ENCODE measurements at regions not wholly inside any gene's neighbourhood (a gene's known extent, or its start where the extent isn't known, plus 50 kb on each side); places are given as distances from the start of the nearest gene placed in this dataset.
"Not testable (repeated sequence)": the region's sequence is repeated elsewhere in the genome, so short reads cannot be mapped to it uniquely, and the experiment has no call there.

DNA sequence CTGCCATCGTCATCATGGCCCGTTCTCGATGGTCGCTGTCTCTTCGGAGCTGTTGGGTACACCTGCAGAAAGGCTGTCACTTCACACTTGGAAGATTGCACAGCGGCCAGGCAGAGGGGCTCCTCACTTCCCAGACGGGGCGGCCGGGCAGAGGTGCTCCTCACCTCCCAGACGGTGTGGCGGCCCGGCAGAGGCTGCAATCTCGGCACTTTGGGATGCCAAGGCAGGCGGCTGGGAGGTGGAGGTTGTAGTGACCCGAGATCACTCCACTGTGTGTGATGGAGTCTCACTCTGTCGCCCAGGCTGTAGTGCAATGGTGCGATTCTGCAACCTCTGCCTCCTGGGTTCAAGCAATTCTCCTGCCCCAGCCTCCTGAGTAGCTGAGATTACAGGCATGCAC lies 192.4 kb downstream of the RTP5 start:
- H2AFZ ChIP-seq (ENCODE audit: insufficient read depth, low read length, poor library complexity); H3K18ac ChIP-seq (ENCODE audit: low read length); H4K8ac ChIP-seq (ENCODE audit: low read depth, low read length); H3K4me3 ChIP-seq (ENCODE audit: low read depth, low read length); H3K27me3 ChIP-seq (ENCODE audit: insufficient read depth, low read length); H3K4me2 ChIP-seq (ENCODE audit: low read length); H3K23ac ChIP-seq (ENCODE audit: low read length); H3K9me3 ChIP-seq (ENCODE audit: insufficient read depth, low read depth, low read length); H2BK12ac ChIP-seq (ENCODE audit: low read length); H2BK5ac ChIP-seq (ENCODE audit: low read depth, low read length, poor library complexity); H3K4me1 ChIP-seq (ENCODE audit: control insufficient read depth in 1 of 2, insufficient read depth in 2 of 2, low read length in 2 of 2); H3K4ac ChIP-seq (ENCODE audit: low read depth, low read length); H4K91ac ChIP-seq (ENCODE audit: low read depth, low read length); DNase-seq; H3K27ac ChIP-seq (ENCODE audit: low read depth, low read length); H3K79me1 ChIP-seq (ENCODE audit: low read length); H2AK5ac ChIP-seq (ENCODE audit: low read length); H3K36me3 ChIP-seq (ENCODE audit: control insufficient read depth in 1 of 2, insufficient read depth in 2 of 2, low read length in 2 of 2); H2BK120ac ChIP-seq (ENCODE audit: insufficient read depth, low read length, poor library complexity); H3K79me2 ChIP-seq (ENCODE audit: control insufficient read depth, insufficient read depth, low read length, poor library complexity); H4K12ac ChIP-seq (ENCODE audit: low read depth, low read length); H3K9ac ChIP-seq (ENCODE audit: low read length); H3K14ac ChIP-seq (ENCODE audit: low read length): not testable (repeated sequence)
- WGBS (ENCODE audit: extremely low coverage, insufficient coverage, insufficient read length), result no CpG with 5 or more reads among the region's 17 CpGs

DNA sequence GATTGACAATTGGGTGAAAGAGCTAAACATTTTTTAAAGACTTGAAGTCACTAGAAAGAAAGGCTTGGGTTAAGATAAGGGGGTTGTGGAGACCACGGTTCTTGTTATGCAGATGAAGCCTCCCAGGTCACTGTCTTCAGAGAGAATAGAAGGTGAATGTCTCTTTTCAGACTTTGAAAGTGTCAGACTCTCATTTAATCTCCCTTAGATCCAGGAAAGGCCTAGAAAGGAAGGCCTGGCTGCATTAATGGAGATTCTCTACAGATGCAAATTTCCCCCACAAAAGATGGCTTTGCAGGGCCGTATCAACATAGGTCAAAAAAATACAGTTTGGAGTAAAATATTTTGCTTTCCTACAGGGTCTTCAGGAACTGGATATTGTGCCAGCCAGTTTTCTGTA lies 193.9 kb downstream of the RTP5 start:
- H3K9me3 ChIP-seq (ENCODE audit: insufficient read depth, low read depth, low read length), result peaks cover 2% of the 10 kb centered on the region
- H3K14ac ChIP-seq (ENCODE audit: low read length), result no peak overlapping the region
- H3K4me3 ChIP-seq (ENCODE audit: low read depth, low read length), result no peak overlapping the region
- no peak overlapping the region for H3K4ac ChIP-seq (ENCODE audit: low read depth, low read length)
- no peaks in the 10 kb centered on the region for H3K79me1 ChIP-seq (ENCODE audit: low read length)
- H3K4me1 ChIP-seq (ENCODE audit: control insufficient read depth in 1 of 2, insufficient read depth in 2 of 2, low read length in 2 of 2), result no peaks in the 10 kb centered on the region
- no peak overlapping the region for H2BK120ac ChIP-seq (ENCODE audit: insufficient read depth, low read length, poor library complexity)
- H2BK12ac ChIP-seq (ENCODE audit: low read length), result no peak overlapping the region
- no peak overlapping the region for H2AFZ ChIP-seq (ENCODE audit: insufficient read depth, low read length, poor library complexity)
- no peak overlapping the region for H4K12ac ChIP-seq (ENCODE audit: low read depth, low read length)
- H3K36me3 ChIP-seq (ENCODE audit: control insufficient read depth in 1 of 2, insufficient read depth in 2 of 2, low read length in 2 of 2), result no peaks in the 10 kb centered on the region
- H3K9ac ChIP-seq (ENCODE audit: low read length), result no peak overlapping the region
- no peaks in the 10 kb centered on the region for H3K27me3 ChIP-seq (ENCODE audit: insufficient read depth, low read length)
- no peak overlapping the region for H4K91ac ChIP-seq (ENCODE audit: low read depth, low read length)
- no peak overlapping the region for H2AK5ac ChIP-seq (ENCODE audit: low read length)
- no peaks in the 10 kb centered on the region for H3K79me2 ChIP-seq (ENCODE audit: control insufficient read depth, insufficient read depth, low read length, poor library complexity)
- WGBS (ENCODE audit: extremely low coverage, insufficient coverage, insufficient read length), result no CpG with 5 or more reads among the region's 2 CpGs
- no peak overlapping the region for H3K27ac ChIP-seq (ENCODE audit: low read depth, low read length)
- no peak overlapping the region for H3K23ac ChIP-seq (ENCODE audit: low read length)
- H3K18ac ChIP-seq (ENCODE audit: low read length), result no peak overlapping the region
- no peak overlapping the region for H2BK5ac ChIP-seq (ENCODE audit: low read depth, low read length, poor library complexity)
- no peak overlapping the region for H3K4me2 ChIP-seq (ENCODE audit: low read length)
- H4K8ac ChIP-seq (ENCODE audit: low read depth, low read length), result no peak overlapping the region
- DNase-seq, result no peak

DNA sequence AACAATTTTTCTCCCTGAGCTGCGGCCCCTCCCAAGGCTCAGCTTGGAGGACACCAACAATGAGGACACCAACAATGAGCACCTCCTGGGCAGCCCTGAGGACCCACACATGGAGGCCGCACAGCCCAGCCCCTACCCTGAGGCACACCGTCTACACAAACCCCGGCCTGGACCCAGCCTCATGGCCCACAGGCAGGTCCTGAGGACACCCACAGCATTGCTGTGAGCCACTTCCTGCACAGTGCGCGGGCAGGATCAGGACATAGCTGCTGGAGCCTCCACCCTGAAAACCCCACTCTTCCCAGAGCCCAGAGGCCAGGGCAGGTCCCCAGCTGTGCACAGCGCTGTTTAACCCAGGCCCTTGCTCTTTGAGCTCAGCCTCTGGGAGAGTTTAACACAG lies 194.3 kb downstream of the RTP5 start:
- H4K12ac ChIP-seq (ENCODE audit: low read depth, low read length), result no peak overlapping the region
- H3K9ac ChIP-seq (ENCODE audit: low read length), result no peak overlapping the region
- no peak overlapping the region for H4K8ac ChIP-seq (ENCODE audit: low read depth, low read length)
- H3K79me1 ChIP-seq (ENCODE audit: low read length), result no peaks in the 10 kb centered on the region
- no peak overlapping the region for H3K14ac ChIP-seq (ENCODE audit: low read length)
- no peak overlapping the region for H3K4ac ChIP-seq (ENCODE audit: low read depth, low read length)
- H3K18ac ChIP-seq (ENCODE audit: low read length), result no peak overlapping the region
- no peak overlapping the region for H2AK5ac ChIP-seq (ENCODE audit: low read length)
- no peak overlapping the region for H3K27ac ChIP-seq (ENCODE audit: low read depth, low read length)
- no peak overlapping the region for H3K4me3 ChIP-seq (ENCODE audit: low read depth, low read length)
- no peak overlapping the region for H4K91ac ChIP-seq (ENCODE audit: low read depth, low read length)
- no peak overlapping the region for H3K4me2 ChIP-seq (ENCODE audit: low read length)
- no peak overlapping the region for H2BK5ac ChIP-seq (ENCODE audit: low read depth, low read length, poor library complexity)
- H3K27me3 ChIP-seq (ENCODE audit: insufficient read depth, low read length), result no peaks in the 10 kb centered on the region
- H3K23ac ChIP-seq (ENCODE audit: low read length), result no peak overlapping the region
- no peak overlapping the region for H2BK12ac ChIP-seq (ENCODE audit: low read length)
- H3K4me1 ChIP-seq (ENCODE audit: control insufficient read depth in 1 of 2, insufficient read depth in 2 of 2, low read length in 2 of 2), result no peaks in the 10 kb centered on the region
- H3K36me3 ChIP-seq (ENCODE audit: control insufficient read depth in 1 of 2, insufficient read depth in 2 of 2, low read length in 2 of 2), result no peaks in the 10 kb centered on the region
- no CpG with 5 or more reads among the region's 7 CpGs for WGBS (ENCODE audit: extremely low coverage, insufficient coverage, insufficient read length)
- no peaks in the 10 kb centered on the region for H3K79me2 ChIP-seq (ENCODE audit: control insufficient read depth, insufficient read depth, low read length, poor library complexity)
- H2BK120ac ChIP-seq (ENCODE audit: insufficient read depth, low read length, poor library complexity), result no peak overlapping the region
- H2AFZ ChIP-seq (ENCODE audit: insufficient read depth, low read length, poor library complexity), result no peak overlapping the region
- peaks cover 2% of the 10 kb centered on the region for H3K9me3 ChIP-seq (ENCODE audit: insufficient read depth, low read depth, low read length)
- DNase-seq, result peak; percentile 13 to 42

DNA sequence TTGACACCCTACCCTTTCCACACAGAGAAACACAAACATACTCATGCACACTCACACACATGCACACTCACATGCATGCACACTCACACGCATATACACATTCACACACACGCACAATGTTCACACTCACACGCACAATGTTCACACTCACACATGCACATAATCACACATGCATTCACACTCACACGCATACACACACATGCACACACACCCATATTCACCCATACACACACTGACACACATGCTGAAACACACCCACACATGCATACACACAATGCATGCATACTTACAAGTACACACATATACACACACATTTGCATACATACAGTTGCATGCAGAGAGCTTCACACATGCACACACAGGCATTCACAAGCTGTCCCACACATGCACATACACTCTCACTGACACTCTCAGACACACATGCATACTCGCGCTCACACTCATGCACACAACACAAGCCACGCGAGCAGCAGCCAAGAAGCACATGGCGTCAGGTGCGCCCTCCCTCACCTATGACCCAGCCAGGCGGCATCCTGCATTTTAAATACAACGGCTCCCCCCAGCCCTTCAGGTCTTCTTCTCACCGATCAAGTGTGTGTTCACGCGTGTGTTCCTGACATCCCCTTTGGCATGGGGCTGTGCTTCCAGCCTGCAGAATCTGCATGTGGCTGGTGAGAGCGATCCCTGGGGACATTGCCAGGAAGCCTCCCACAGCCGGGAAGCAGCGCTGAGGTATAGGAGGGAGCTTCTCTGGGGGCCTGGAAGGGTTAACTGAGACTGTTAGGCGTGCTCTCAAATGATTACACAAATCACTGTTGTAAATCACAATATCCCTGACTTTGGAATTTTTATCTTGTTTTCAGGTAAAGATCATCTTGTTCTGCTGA lies 195.1 kb downstream of the RTP5 start:
- no peak overlapping the region for H2AK5ac ChIP-seq (ENCODE audit: low read length)
- H2BK12ac ChIP-seq (ENCODE audit: low read length), result no peak overlapping the region
- peak overlapping the region; percentile 58 for H3K4me3 ChIP-seq (ENCODE audit: low read depth, low read length)
- no peak overlapping the region for H3K4ac ChIP-seq (ENCODE audit: low read depth, low read length)
- no peaks in the 10 kb centered on the region for H3K79me2 ChIP-seq (ENCODE audit: control insufficient read depth, insufficient read depth, low read length, poor library complexity)
- H3K79me1 ChIP-seq (ENCODE audit: low read length), result no peaks in the 10 kb centered on the region
- no peaks in the 10 kb centered on the region for H3K27me3 ChIP-seq (ENCODE audit: insufficient read depth, low read length)
- H2BK5ac ChIP-seq (ENCODE audit: low read depth, low read length, poor library complexity), result no peak overlapping the region
- H4K12ac ChIP-seq (ENCODE audit: low read depth, low read length), result no peak overlapping the region
- H3K27ac ChIP-seq (ENCODE audit: low read depth, low read length), result no peak overlapping the region
- DNase-seq, result no peak
- no peaks in the 10 kb centered on the region for H3K4me1 ChIP-seq (ENCODE audit: control insufficient read depth in 1 of 2, insufficient read depth in 2 of 2, low read length in 2 of 2)
- no peak overlapping the region for H3K18ac ChIP-seq (ENCODE audit: low read length)
- no peak overlapping the region for H2BK120ac ChIP-seq (ENCODE audit: insufficient read depth, low read length, poor library complexity)
- no peak overlapping the region for H4K8ac ChIP-seq (ENCODE audit: low read depth, low read length)
- no peak overlapping the region for H4K91ac ChIP-seq (ENCODE audit: low read depth, low read length)
- H3K9me3 ChIP-seq (ENCODE audit: insufficient read depth, low read depth, low read length), result peaks cover 2% of the 10 kb centered on the region
- WGBS (ENCODE audit: extremely low coverage, insufficient coverage, insufficient read length), result no CpG with 5 or more reads among the region's 19 CpGs
- no peak overlapping the region for H3K9ac ChIP-seq (ENCODE audit: low read length)
- H3K14ac ChIP-seq (ENCODE audit: low read length), result no peak overlapping the region
- H2AFZ ChIP-seq (ENCODE audit: insufficient read depth, low read length, poor library complexity), result no peak overlapping the region
- H3K36me3 ChIP-seq (ENCODE audit: control insufficient read depth in 1 of 2, insufficient read depth in 2 of 2, low read length in 2 of 2), result no peaks in the 10 kb centered on the region
- no peak overlapping the region for H3K4me2 ChIP-seq (ENCODE audit: low read length)
- H3K23ac ChIP-seq (ENCODE audit: low read length), result no peak overlapping the region

All from trophoblast cell (in vitro differentiated cells and primary cell).